K562 (cell line): ENCODE measurements at regions not wholly inside any gene's neighbourhood (a gene's known extent, or its start where the extent isn't known, plus 50 kb on each side); places are given as distances from the start of the nearest gene placed in this dataset.

ENCODE experiments used
- ATAC-seq: fragments of 200-7000 bp; cut with Tn5 transposase; 3 replicates; pipeline ENCODE4 v1.9.1; 2020; ENCODE audit warnings: moderate library complexity
- BruUV-seq: library from RNA; stranded (reverse); fragments of 400-500 nt; replicated peaks from 2 replicates; lab custom pipeline; 2021; lab: Mats Ljungman, UMichigan
- CTCF ChIA-PET: fragments of 300-600 bp; formaldehyde crosslinking; extraction: SDS; loops from one replicate; lab custom pipeline; 2021; ENCODE audit warnings: low intra/inter-chr PET ratio; lab: Yijun Ruan, JAX
- POLR2A ChIA-PET: fragments of 300-600, 350-650 bp; sonication (Branson Sonifier 250); formaldehyde crosslinking; extraction: SDS; loops from one replicate; lab custom pipeline; 2021; ENCODE audit warnings: antibody characterized with exemption, inconsistent platforms; lab: Yijun Ruan, JAX
- DNase-seq, 4 experiments: peaks; one replicate each; pipeline versions ENCODE4 v3.0.0 to v3.0.0-alpha.2; 2011 to 2018; ENCODE audit warnings: low spot score in 3 of 4, mixed read lengths in 3 of 4; ENCODE audit errors: extremely low read depth in 1 of 4
- FAIRE-seq: peaks from 2 replicates; lab custom pipeline; 2011; peaks lifted over from hg19 to GRCh38; lab: Jason Lieb, UNC
- H2AFZ ChIP-seq: 2 replicates; pipeline ENCODE4 v1.6.0; 2011; ENCODE audit warnings: low read depth, low read length, control low read depth, inconsistent platforms
- H3K27ac ChIP-seq: fragments of 200-600 bp; 3 replicates; pipeline ENCODE4 v1.8.0; 2011; ENCODE audit warnings: low read depth, mild to moderate bottlenecking, control low read depth, inconsistent platforms, low read length, moderate library complexity, mixed read lengths; ENCODE audit errors: extremely low read depth
- H3K27me3 ChIP-seq, 2 experiments: fragments of 300-600 bp in 1 of 2; 2 replicates in 1 of 2; 3 replicates in 1 of 2; pipeline versions ENCODE4 v1.6.0 to v1.8.0; 2011; ENCODE audit warnings: inconsistent platforms in 2 of 2, low read length in 2 of 2, mild to moderate bottlenecking in 1 of 2, mixed read lengths in 1 of 2, moderate library complexity in 1 of 2; ENCODE audit not compliant: control insufficient read depth in 2 of 2, insufficient read depth in 2 of 2
- H3K36me3 ChIP-seq: fragments of 300-600 bp; 3 replicates; pipeline ENCODE4 v1.8.0; 2011; ENCODE audit warnings: mild to moderate bottlenecking, low read length, inconsistent platforms; ENCODE audit not compliant: control insufficient read depth, insufficient read depth
- H3K4me1 ChIP-seq, 2 experiments: fragments of 200-600 bp in 1 of 2; replicated peaks in 1 of 2; 2 replicates in 1 of 2; 3 replicates in 1 of 2; pipeline versions ENCODE4 v1.5.1 to v1.8.0; 2011; ENCODE audit warnings: inconsistent platforms in 2 of 2, low read length in 2 of 2, mild to moderate bottlenecking in 1 of 2, mixed read lengths in 1 of 2, moderate library complexity in 1 of 2; ENCODE audit not compliant: control insufficient read depth in 2 of 2, insufficient read depth in 2 of 2
- H3K4me2 ChIP-seq: 2 replicates; pipeline ENCODE4 v1.6.1; 2011; ENCODE audit warnings: low read length, control low read depth, inconsistent platforms, mixed read lengths; ENCODE audit not compliant: insufficient read depth
- H3K4me3 ChIP-seq: fragments of 200-600 bp; sonication (generic), shearing (Covaris generic); 2 replicates; pipeline ENCODE4 v1.5.1; 2016; ENCODE audit warnings: control low read depth, inconsistent platforms
- H3K79me2 ChIP-seq: fragments of 200-600 bp; 3 replicates; pipeline ENCODE4 v1.8.0; 2011; ENCODE audit warnings: low read length, inconsistent platforms; ENCODE audit not compliant: control insufficient read depth, insufficient read depth
- H3K9ac ChIP-seq, 2 experiments: 2 replicates each; pipeline versions ENCODE4 v1.6.0 to v1.6.1; 2011; ENCODE audit warnings: low read depth in 2 of 2, low read length in 2 of 2, control low read depth in 1 of 2, inconsistent platforms in 1 of 2, mild to moderate bottlenecking in 1 of 2, mixed read lengths in 1 of 2; ENCODE audit not compliant: insufficient read depth in 1 of 2
- H3K9me1 ChIP-seq: one replicate; pipeline ENCODE4 v1.6.0; 2011; ENCODE audit warnings: inconsistent platforms, mild to moderate bottlenecking, low read length, moderate library complexity; ENCODE audit not compliant: control insufficient read depth, insufficient read depth
- H3K9me3 ChIP-seq: replicated peaks from 2 replicates; pipeline ENCODE4 v1.5.1; 2011; ENCODE audit warnings: low read depth, low read length, inconsistent platforms; ENCODE audit not compliant: control insufficient read depth, insufficient read depth
- H4K20me1 ChIP-seq: replicated peaks from 2 replicates; pipeline ENCODE4 v1.6.1; 2011; ENCODE audit warnings: low read length, inconsistent platforms, mixed read lengths; ENCODE audit not compliant: control insufficient read depth, insufficient read depth
- NFYB ChIP-seq: IDR thresholded peaks from 2 replicates; pipeline ENCODE4 v1.6.1; 2011; ENCODE audit warnings: mild to moderate bottlenecking, moderate library complexity; ENCODE audit not compliant: insufficient read length; ENCODE audit errors: extremely low read depth
- SPI1 ChIP-seq: IDR thresholded peaks from 2 replicates; pipeline ENCODE4 v1.6.1; 2011; ENCODE audit warnings: low read depth, low read length, control low read depth, borderline replicate concordance
- USF1 ChIP-seq: sonication (generic); formaldehyde crosslinking; IDR thresholded peaks from 2 replicates; pipeline ENCODE4 v1.9.0; 2022; ENCODE audit warnings: mild to moderate bottlenecking, missing genetic modification reagents
- USF2 ChIP-seq: sonication (generic); formaldehyde crosslinking; IDR thresholded peaks from 2 replicates; pipeline ENCODE4 v1.5.0; 2020; ENCODE audit warnings: missing genetic modification reagents
- WGBS: fragments of 100-300 bp; shearing (Covaris generic); methylation state at CpG from one replicate; pipeline ENCODE4 v1.1.6; 2016; ENCODE audit warnings: low coverage, mixed read lengths; ENCODE audit not compliant: insufficient coverage; ENCODE audit errors: missing lambda C conversion rate; 5-methylcytosine and 5-hydroxymethylcytosine counted together
- in situ Hi-C: fragments of 300-500 bp; cut with MboI; formaldehyde crosslinking; loops from 4 replicates; pipeline ENCODE4 v1.15.0; 2018; ENCODE audit warnings: inconsistent platforms, mixed read lengths
- intact Hi-C: fragments of 100-400 bp; cut with micrococcal nuclease; formaldehyde crosslinking; loops from 2 replicates; pipeline ENCODE4 v1.14.2; 2022

- no peaks in the 10 kb centered on the region for H3K9me1 ChIP-seq
- H3K9me3 ChIP-seq, result no peaks in the 10 kb centered on the region
- ChIA-PET POLR2A (no interaction called here), CTCF (no interaction called here)
- 0% methylated on average over 10 of the region's 10 CpGs for WGBS
- H3K4me1 ChIP-seq, result no peaks in the 10 kb centered on the region
- no peak for DNase-seq
- H3K4me3 ChIP-seq, result no peak overlapping the region
- ATAC-seq, result 0 out of 3 replicates have a peak, but pooled peaks have one; percentile 27
- H3K9ac ChIP-seq, result no peak overlapping the region
- peaks cover 12 to 18% of the 10 kb centered on the region in 2 experiments; a peak in 3 of 5 replicates for H3K27me3 ChIP-seq
- in situ Hi-C loops (no loop called here), intact Hi-C loops (loop anchor here (10.0 kb wide), 1 partner anchor 190 kb away; no protein-coding TSS in a partner anchor)
- no peak overlapping the region for H3K27ac ChIP-seq
- H2AFZ ChIP-seq, result no peak overlapping the region
- H3K79me2 ChIP-seq, result no peaks in the 10 kb centered on the region
- H3K4me2 ChIP-seq, result no peak overlapping the region
- no peaks in the 10 kb centered on the region for H3K36me3 ChIP-seq
- FAIRE-seq, result no peak
- no TSS peak for BruUV-seq
- peaks cover 3% of the 10 kb centered on the region; the same call in 1 of the 2 replicates for H4K20me1 ChIP-seq
- TF ChIP-seq NFYB (peak; percentile 45), SPI1 (no peak), USF1 (CRISPR knock-in tag) (0 out of 2 replicates have a peak, but pooled peaks have one; percentile 17), USF2 (CRISPR knock-in tag) (peak; percentile 56)
Measured at GRCh38 chr20:57844626-57845596, 135.1 kb upstream of the PMEPA1 start.
